ENCODE measurements at regions not wholly inside any gene's neighbourhood (a gene's known extent, or its start where the extent isn't known, plus 50 kb on each side); places are given as distances from the start of the nearest gene placed in this dataset.

DNA sequence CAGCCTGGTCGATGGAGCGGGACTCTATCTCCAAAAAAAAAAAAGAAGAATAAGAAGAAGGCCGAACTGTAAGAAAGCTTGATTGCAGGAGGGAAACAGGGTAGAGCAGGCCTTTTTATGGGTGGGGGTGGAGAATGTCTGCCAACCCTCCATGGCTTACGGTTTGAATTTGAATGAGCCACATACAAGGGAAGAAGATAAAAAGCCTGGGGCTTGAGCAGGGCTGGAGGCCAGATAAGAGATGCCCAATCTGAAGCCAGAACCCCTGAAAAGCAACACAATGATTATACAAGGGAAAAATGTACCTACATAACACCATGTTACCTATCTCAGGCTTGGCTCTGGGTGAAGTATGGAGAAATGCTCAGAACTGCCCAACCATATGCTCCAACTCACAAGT, 57.3 kb upstream of the TRIM2 start:
- Mint-ChIP-seq H3K4me3 (no peak overlapping the region), H3K9me3 (no peaks in the 10 kb centered on the region), H3K4me1 (ENCODE audit: low read depth) (peaks cover 8% of the 10 kb centered on the region), H3K36me3 (ENCODE audit: low read depth) (no peaks in the 10 kb centered on the region), H3K27me3 (peaks cover 12% of the 10 kb centered on the region), H3K27ac (no peak overlapping the region)
- intact Hi-C loops (cut with micrococcal nuclease), result loop anchor here (10.0 kb wide), 2 partner anchors 498 to 598 kb away; no protein-coding TSS in a partner anchor

DNA sequence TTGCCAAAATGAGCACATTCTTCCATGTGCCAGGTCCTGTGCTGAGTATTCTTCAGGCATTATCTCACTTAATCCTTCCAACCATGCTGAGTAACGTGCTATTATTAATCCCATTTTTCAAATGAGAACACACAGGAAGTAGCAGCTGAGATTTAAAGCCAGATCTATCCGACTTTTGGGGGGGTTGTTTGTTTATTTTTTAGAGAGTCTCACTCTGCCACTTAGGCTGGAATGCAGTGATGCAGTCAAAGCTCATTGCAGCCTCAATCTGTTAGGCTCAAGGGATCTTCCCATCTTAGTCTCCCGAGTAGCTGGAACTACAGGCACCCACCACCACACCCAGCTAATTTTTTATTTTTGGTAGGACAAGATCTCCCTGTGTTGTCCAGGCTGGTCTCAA, 55.5 kb upstream of the TRIM2 start:
- H3K4me3 Mint-ChIP-seq, result no peak overlapping the region
- H3K4me1 Mint-ChIP-seq (ENCODE audit: low read depth), result peaks cover 27% of the 10 kb centered on the region
- intact Hi-C loops (cut with micrococcal nuclease), result loop anchor here (10.0 kb wide), 2 partner anchors 496 to 596 kb away; no protein-coding TSS in a partner anchor
- no peaks in the 10 kb centered on the region for H3K9me3 Mint-ChIP-seq
- peaks cover 23% of the 10 kb centered on the region for H3K27me3 Mint-ChIP-seq
- no peak overlapping the region for H3K27ac Mint-ChIP-seq
- no peaks in the 10 kb centered on the region for H3K36me3 Mint-ChIP-seq (ENCODE audit: low read depth)

DNA sequence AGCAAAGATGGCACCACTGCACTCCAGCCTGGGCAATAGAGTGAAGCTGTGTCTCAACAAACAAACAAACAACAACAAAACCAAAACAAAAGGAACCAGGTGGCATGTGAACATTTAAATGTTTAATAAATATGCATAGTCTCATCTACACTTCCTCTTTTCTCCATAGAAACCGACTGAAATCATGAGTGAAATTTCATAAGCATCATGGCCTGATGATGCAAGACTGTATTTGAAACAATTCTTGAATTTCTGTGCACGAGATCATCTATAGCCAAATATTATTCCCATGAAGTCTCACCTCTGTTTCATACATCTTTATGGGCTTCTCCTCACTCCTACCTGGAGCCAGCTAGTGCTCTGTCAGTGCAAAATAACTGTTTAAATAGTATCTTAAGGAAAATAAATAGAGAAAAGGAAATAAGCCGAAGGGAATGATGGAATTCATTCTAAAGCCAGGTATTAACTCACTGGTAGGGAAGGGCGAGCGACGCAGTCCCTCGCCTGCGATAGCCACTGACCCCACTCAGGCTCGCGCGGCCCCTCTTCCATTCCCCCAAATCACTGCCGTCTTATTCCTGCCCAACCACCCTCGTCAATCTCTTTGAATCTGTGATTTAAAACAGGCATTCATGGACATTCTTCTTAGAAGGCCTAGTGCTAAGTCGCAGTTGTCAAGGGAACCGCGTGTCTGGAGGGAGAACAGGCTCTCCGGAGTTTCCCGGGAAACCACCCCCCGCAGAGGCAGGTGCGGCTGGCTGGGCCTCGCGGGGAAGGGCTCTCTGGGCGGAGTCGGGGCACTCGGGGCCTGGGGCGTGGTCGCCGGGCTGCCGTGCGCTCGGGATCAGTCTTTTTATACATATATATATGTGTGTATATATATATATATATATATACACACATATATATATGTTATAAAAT, 52.4 kb upstream of the TRIM2 start:
- no peak overlapping the region for H3K4me3 Mint-ChIP-seq
- H3K27ac Mint-ChIP-seq, result no peak overlapping the region
- intact Hi-C loops (cut with micrococcal nuclease), result no loop called here
- H3K4me1 Mint-ChIP-seq (ENCODE audit: low read depth), result peaks cover 42% of the 10 kb centered on the region
- H3K36me3 Mint-ChIP-seq (ENCODE audit: low read depth), result no peaks in the 10 kb centered on the region
- H3K27me3 Mint-ChIP-seq, result peaks cover 39% of the 10 kb centered on the region
- H3K9me3 Mint-ChIP-seq, result no peaks in the 10 kb centered on the region

DNA sequence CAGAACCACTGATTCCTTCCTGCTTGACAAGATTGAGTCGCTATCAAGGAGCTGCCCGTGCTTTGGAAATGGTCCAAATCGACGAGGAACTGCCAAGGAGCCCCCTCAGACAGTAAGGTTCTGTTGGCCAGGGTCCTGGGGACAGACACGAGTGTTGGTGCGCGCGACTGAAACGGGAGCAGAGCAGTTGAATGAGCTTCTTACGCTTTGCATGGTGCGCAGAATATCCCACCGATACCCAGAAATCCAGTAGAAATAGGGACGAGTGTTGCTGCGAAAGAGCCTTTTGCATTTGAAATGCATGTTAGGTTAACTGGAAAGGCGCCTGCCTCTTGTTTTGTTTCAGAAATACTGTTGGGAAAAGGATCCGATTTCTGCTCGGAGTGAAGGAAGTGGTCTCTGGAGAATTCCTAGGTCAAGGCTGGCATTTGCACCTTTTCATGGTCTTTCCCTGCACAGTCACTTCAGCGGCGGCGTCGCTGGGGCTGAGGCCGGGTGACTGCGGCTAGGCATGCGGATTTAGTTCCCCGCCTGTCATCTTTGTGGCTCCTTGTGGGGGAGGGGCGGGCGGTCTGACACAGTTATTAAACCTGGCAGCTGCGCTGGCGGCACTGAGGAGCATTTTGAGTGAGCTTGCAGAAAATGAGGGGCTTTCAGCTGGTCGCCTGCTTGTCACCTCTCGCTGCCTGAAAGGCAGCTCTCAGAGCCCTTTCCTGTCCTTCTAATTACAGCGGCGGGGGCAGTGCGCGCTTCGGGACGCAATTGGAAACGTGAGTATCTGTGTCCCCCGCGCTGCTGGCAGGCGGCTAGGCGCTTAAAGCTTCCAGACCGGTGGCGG, 51.5 kb upstream of the TRIM2 start:
- no peaks in the 10 kb centered on the region for H3K36me3 Mint-ChIP-seq (ENCODE audit: low read depth)
- peak overlapping the region; percentile 69 for H3K27ac Mint-ChIP-seq
- H3K4me1 Mint-ChIP-seq (ENCODE audit: low read depth), result peaks cover 42% of the 10 kb centered on the region
- intact Hi-C loops (cut with micrococcal nuclease), result no loop called here
- H3K9me3 Mint-ChIP-seq, result no peaks in the 10 kb centered on the region
- peaks cover 45% of the 10 kb centered on the region for H3K27me3 Mint-ChIP-seq
- H3K4me3 Mint-ChIP-seq, result peak overlapping the region; percentile 87

DNA sequence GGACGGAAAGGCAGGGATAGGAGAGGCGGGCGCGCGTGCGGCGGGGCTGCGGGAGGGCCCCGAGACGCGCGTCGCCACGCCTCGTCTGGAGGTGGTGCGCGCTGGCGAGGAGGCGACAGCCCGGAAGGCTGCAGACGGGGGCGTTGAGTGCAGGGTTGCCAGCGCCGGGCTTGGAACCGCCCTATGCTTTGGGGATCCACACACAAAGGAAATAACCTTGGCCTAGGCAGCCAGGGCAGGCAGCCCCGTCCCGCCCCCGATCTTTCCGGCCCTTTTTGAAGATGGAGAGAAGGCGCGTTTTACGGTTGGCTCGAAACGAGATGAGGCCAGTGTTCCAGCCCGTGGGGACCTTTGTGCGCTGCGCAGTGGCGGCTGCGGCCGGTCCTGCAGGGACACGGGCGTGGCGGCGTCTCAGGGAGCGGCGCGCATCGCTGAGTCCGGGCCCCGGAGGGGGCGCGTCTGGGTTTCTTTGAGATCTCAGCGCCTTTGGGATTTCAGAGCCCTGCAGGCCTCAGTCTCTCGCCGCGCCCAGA, 50.8 kb upstream of the TRIM2 start:
- peaks cover 42% of the 10 kb centered on the region for H3K4me1 Mint-ChIP-seq (ENCODE audit: low read depth)
- intact Hi-C loops (cut with micrococcal nuclease), result no loop called here
- H3K36me3 Mint-ChIP-seq (ENCODE audit: low read depth), result no peaks in the 10 kb centered on the region
- H3K27me3 Mint-ChIP-seq, result peaks cover 47% of the 10 kb centered on the region
- H3K27ac Mint-ChIP-seq, result peak overlapping the region; percentile 69
- no peaks in the 10 kb centered on the region for H3K9me3 Mint-ChIP-seq
- peak overlapping the region; percentile 87 for H3K4me3 Mint-ChIP-seq

DNA sequence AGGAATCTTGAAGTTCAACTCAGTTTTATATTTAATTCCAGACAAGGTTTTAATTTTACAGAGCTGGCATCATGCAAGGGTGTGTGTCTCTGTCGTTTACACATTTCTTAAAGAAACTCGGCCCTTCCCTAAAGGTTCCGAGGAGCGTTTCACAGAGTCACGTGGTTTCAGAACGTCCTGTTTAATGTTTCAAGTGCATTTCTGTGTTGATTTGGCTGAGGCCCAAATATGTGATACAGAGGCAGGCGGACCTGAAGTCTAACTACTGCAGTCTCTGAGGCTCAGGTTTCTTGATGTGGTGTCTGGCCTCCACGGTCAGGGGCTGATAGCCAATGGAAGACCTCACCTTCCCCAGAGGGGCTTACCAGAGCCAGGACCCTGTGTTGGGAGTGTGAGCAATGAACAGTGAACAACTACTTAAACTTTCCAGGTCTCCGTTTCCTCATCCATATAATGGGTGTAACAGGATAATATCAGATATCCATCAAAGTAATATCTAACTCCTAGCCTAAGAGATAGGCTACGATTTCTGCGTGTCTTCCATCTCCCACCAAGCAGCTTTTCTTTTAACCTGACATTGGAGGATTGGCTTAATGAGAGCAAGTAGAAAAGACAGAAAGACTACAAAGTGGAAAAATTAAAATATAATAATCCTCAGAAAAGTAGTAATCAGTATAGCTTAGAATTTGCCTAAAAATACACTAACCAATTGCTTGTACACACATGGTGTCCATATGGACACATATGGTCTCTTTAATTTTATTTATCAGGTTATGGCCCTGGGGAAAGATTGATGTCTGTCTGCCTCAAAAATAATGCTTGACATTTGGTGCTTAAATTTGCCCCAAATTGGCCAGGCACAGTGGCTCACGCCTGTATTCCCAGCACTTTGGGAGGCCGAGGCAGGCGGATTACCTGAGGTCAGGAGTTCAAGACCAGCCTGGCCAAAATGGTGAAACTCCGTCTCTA, 50.0 kb upstream of the TRIM2 start:
- H3K4me1 Mint-ChIP-seq (ENCODE audit: low read depth), result peaks cover 42% of the 10 kb centered on the region
- peak overlapping the region; percentile 69 for H3K27ac Mint-ChIP-seq
- H3K27me3 Mint-ChIP-seq, result peaks cover 44% of the 10 kb centered on the region
- H3K36me3 Mint-ChIP-seq (ENCODE audit: low read depth), result no peaks in the 10 kb centered on the region
- intact Hi-C loops (cut with micrococcal nuclease), result no loop called here
- H3K4me3 Mint-ChIP-seq, result peak overlapping the region; percentile 87
- H3K9me3 Mint-ChIP-seq, result no peaks in the 10 kb centered on the region
